Inflammatory macrophage (primary cell): ENCODE measurements at regions not wholly inside any gene's neighbourhood (a gene's known extent, or its start where the extent isn't known, plus 50 kb on each side); places are given as distances from the start of the nearest gene placed in this dataset.

ENCODE experiments used
- DNase-seq, 2 donors: peaks; one replicate each; pipeline ENCODE4 v3.0.0-alpha.2; 2020 to 2022

GRCh38 chr13:32911506-32911905 is 104.7 kb upstream of the KL start:
- no peak for DNase-seq

DNA sequence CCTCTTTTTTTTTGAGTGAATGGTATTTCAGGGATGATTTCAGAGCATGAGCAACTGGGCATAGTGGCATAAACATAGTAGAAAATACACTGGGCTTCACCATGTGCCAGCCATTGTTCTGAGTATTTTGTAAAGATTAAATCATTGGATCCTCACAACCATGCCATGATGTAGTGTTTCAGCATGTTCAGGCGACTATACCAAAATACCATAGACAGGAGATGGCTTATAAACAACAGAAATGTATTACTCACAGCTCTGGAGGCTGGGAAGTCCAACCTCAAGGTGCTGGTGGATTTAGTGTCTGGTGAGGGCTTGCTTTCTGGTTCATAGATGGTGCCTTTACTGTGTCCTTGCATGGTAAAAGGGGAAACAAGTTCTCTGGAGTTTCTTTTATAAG is 101.5 kb upstream of the KL start:
- no peak for DNase-seq

DNA sequence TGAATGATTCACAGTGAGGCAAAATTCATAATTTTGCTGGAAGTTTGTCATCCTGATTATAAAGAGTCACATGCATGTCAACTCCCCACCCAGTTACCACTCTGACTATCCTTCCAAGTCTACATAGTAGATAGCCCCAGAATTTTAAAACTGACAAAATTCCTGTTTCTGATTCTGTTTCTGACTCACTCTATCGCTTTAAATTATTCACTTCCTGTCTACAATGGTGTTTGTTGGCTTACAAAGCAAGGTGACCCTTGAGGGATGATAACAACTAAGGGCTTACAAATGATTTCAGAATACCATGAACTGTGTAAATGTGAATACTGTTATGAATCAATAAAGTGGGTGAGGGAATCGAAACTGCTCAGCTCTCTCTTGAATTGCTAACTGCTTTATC is 98.7 kb upstream of the KL start:
- no peak for DNase-seq

DNA sequence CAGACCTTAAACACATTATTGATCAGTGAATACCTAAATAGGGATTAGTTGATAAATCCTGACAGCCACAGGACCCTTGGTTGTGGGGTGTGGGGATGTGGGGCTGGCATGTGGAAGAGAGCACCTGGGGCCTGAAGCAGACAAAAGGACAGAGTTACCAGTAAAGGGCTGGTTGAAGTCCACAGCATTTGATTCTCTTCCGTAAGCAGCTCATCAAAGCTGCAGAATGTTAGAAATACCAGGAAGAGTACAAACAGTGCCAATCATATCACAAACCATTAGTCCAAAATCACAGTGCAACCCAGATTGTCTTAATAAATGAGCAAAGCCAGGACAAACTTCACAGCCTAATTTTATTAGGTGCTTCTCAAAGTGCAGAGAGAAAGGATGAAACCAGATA is 92.5 kb upstream of the KL start:
- DNase-seq = no peak

- DNase-seq = no peak
These were observed 91.3 kb upstream of the KL start for GRCh38 chr13:32924886-32925285.

- no peak for DNase-seq
These were observed 90.7 kb upstream of the KL start for GRCh38 chr13:32925506-32925905.

DNA sequence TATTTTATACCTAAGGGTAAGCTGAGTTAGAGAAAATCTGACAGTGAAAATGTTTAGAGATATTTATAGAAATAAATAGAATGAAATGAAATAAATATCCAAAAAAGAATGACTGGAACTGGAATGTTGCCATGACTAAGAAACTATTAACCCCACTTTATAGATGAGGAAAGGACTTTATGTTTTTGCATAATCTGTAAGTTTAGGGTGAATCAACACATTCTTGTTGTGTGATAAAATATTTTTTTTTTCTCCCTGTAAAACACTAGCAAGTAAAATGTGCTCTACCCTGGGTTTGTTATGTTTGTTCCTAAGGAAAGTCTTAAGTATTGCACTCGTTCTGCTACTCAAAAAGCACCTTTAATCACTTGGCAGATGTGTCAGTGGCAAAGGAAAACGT is 83.8 kb upstream of the KL start:
- no peak for DNase-seq

GRCh38 chr13:32936716-32937115 is 79.5 kb upstream of the KL start:
- DNase-seq = no peak

DNA sequence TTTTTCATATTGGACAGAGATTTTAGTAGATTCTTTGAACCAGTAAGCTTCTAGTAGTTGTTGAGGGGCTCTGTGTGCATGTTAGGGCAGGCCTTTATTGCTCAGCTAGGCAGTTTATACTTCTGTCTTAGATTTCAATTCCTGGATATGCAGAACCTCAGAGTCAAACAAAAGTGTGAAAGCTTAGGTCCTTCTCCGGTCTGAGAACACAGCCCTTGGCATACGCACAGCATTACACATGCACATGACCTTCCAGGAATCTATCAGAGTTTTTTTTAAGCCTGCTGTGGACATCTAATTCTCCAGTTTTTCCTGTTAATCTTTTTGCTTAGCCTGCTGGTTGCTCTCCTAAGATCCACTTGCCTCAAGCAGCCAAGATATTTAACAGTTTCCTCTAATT is 77.9 kb upstream of the KL start:
- DNase-seq = no peak

DNA sequence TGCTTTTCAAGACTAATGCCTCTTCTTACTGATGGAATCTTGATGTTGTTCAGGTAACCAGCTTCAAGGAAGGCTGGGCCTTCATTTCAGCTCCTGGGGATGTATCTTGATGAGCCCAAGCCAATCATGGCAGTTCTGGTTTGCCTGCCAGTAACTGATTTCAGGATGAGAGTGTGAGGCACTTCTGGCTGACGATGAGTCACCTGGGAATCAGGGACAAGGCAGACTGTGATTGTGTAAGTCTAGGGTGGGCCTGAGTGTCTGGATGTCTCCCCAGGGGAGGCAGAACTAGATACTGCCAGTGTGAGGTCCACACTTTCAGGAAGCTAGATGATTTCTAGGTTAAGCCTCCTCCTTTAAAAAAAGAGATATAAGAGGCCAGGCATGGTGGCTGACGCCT is 77.3 kb upstream of the KL start:
- no peak for DNase-seq

DNA sequence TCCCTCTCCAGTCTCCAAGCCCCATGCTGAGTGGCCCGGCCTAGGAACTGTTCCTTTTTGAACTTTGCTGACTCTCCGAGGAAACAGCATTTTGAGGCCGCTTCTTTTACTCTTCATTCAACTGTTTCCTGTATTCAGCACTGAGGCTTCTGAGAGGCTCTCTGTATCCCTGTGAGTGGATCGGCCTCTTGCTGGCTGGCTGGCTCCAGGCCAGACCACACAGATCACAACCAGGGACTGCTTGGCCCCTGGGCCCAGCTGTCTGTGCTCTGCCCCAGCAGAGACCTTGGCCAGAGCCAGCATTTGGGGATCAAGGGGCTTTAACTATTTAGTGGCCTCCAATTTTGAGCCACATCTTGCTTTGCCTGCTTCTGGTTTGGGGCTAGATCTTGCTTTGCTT is 75.6 kb upstream of the KL start:
- no peak for DNase-seq

DNA sequence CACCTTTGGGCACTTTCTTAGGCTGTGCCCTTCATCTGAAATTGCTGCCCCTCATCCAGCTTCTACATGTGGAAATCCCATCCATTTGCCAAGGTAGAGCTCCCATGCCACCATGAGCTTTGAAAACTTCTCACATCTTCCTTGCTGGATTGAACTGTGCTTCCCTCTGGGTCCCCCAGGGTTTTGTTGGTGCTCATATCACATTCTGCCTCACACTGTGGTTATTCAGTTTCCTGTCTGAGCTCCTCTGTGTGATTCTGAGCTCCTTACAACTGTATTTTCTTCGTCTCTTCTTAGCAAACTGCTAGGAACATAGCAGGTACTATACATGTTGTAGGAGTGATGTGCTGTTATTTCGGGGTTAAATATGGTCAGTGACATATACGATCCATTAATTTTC is 74.9 kb upstream of the KL start:
- DNase-seq = no peak

GRCh38 chr13:32946558-32946957 is 69.7 kb upstream of the KL start:
- no peak for DNase-seq

DNA sequence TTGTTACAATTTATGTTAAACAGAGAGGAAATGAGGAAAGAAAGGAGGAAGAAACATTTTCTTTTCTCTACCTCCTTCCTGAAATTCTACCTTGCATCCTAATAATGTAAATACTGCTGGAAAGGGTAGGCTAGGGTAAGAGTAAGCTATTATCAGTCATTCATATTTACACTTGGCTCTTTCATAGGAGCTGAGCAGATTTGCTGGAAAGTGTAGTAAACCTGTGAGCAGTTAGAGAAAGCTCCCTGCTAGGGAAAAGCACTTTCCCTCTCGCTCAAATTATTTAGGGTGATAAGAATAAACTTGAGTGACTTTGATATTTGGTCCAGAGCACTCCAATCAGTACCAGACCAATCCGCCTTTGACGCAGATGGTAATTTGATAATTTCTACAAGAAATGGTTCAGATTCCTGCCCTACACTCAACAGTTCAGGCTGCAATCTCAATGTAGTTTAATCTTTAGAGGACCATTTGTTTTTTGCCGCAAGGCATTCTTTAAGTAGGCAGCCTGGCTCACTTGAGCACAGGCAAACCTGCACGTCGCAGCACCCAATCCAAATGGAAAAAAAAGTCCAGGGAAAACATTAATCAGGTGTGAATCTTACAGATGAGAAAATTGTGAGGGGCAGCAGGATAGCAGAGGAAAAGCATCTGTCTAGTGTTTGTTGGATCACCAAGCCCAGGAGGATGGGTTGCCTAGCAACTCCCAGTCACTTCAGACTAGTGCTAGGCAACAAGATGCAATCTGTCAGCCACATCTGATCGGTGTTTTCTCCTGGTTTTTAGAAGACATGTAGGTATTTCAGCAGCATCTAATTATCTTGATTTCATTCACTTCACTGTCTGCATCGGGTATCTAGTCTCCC is 68.6 kb upstream of the KL start:
- DNase-seq = no peak

GRCh38 chr13:32949820-32950219 is 66.4 kb upstream of the KL start:
- no peak for DNase-seq

DNA sequence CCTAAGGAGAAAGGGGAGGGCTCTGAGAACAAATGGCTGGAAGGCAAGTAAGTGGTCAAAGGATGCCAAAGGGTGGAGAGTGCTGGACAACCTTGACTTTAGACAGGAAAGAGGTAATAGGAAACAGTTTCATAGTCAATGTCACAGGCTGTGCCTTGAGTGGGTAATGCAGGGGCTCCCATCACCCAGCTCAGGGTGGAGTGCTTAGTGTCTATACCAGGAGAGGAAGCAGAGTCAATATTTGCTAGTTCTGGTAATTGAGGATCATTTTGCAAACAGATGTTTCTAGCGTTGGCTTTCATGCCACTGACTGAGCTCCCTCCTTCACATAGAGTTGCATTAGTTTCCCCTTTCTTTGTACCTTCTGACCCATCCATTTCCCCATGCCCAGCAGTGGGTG is 64.6 kb upstream of the KL start:
- DNase-seq = no peak

DNA sequence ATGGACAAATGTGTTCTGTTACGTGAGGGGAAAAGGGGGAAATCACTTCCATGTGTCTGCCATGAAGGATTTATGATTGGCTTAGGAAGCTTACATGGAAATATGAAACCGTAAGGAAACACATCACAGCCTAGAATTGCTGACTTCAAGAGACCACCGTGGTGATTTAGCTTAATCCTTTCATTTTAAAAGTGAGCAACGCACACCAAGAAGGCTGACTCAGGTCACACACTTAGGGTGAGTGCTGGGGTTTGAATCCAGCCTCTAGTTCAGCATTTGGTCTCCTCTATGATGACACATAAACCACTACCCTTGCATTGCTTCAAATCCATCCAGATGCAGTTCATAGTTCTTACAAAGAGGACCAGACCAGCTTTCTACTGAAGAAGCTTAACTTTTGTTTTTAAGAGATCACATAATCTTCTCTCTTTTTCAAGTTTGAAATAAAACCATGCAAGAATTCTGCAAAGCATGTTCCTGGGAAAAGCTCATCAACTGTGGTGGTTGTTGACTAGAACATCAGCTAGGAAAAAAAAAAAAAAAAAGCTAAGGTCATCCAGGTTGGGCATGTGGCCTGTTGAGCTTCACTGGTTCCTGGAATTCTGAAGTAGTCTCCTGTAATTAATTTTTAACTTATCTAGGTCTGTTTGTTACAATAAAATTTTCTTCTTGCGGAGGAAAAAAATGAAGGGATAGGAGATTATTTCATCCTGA is 60.2 kb upstream of the KL start:
- DNase-seq = no peak

- DNase-seq = no peak
These were observed 59.7 kb upstream of the KL start for GRCh38 chr13:32956595-32956933.

GRCh38 chr13:32960626-32961025 is 55.6 kb upstream of the KL start:
- DNase-seq = no peak

GRCh38 chr13:32961724-32962123 is 54.5 kb upstream of the KL start:
- DNase-seq = no peak

GRCh38 chr13:32962342-32962741 is 53.9 kb upstream of the KL start:
- DNase-seq = no peak

DNA sequence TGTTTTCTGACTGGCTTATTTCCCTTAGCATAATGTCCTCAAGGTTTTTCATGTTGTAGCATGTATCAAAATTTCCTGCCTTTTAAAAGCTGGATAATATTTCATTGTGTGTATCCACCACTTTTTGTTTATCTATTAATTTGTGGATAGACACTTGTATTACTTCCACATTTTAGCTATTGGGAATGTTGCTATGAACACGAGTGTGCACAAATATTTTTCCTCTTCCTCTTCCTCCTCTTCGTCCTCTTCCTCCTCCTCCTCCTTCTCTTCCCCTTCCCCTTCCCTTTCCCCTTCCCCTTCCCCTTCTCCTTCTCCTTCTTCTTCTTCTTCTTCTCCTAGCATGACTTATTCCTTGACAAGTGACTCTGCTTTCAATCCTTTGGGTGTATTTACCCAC is 51.2 kb upstream of the KL start:
- no peak for DNase-seq
